DOHH2 (cell line): ENCODE measurements at regions not wholly inside any gene's neighbourhood (a gene's known extent, or its start where the extent isn't known, plus 50 kb on each side); places are given as distances from the start of the nearest gene placed in this dataset.

Experiments
- CTCF ChIP-seq: fragments of 200-600 bp; sonication (generic); IDR thresholded peaks from one replicate; pipeline ENCODE4 v1.5.1; 2014; ENCODE audit warnings: antibody characterized with exemption, mild to moderate bottlenecking, low read depth, low read length; ENCODE audit not compliant: poor library complexity, severe bottlenecking
- EZH2phosphoT487 ChIP-seq: fragments of 200-600 bp; sonication (generic); IDR thresholded peaks from 2 replicates; pipeline ENCODE4 v1.6.1; 2017; ENCODE audit warnings: borderline replicate concordance, mild to moderate bottlenecking, antibody characterized with exemption, low read length, moderate library complexity, mixed read lengths

GRCh38 chr3:168269001-168269400, 173.3 kb upstream of the GOLIM4 start:
- no peak for TF ChIP-seq CTCF
- TF ChIP-seq EZH2phosphoT487: no peak
